Large intestine (tissue), 3 donors: ENCODE measurements at regions not wholly inside any gene's neighbourhood (a gene's known extent, or its start where the extent isn't known, plus 50 kb on each side); places are given as distances from the start of the nearest gene placed in this dataset.

ENCODE experiments used
- DNase-seq, 2 donors: peaks; one replicate each; pipeline versions ENCODE4 v3.0.0 to v3.0.0-alpha.2; 2013
- H3K27ac ChIP-seq: one replicate; pipeline ENCODE4 v1.5.1; 2013; ENCODE audit warnings: low read length
- H3K27me3 ChIP-seq: 2 replicates; pipeline ENCODE4 v1.6.1; 2013; ENCODE audit warnings: low read length; ENCODE audit not compliant: control insufficient read depth, insufficient read depth
- H3K36me3 ChIP-seq: 2 replicates; pipeline ENCODE4 v1.6.1; 2013; ENCODE audit warnings: low read length; ENCODE audit not compliant: control insufficient read depth, insufficient read depth
- H3K4me1 ChIP-seq: one replicate; pipeline ENCODE4 v1.6.1; 2013; ENCODE audit warnings: low read length; ENCODE audit not compliant: control insufficient read depth, insufficient read depth
- H3K4me3 ChIP-seq: one replicate; pipeline ENCODE4 v1.5.1; 2013; ENCODE audit warnings: low read length
- H3K9me3 ChIP-seq: one replicate; pipeline ENCODE4 v1.6.1; 2013; ENCODE audit warnings: mild to moderate bottlenecking, low read depth, low read length, moderate library complexity; ENCODE audit not compliant: control insufficient read depth
- WGBS: methylation state at CpG from one replicate; pipeline ENCODE4 v1.1.5; 2013; ENCODE audit warnings: low lambda C conversion rate; ENCODE audit not compliant: insufficient coverage; 5-methylcytosine and 5-hydroxymethylcytosine counted together

- Histone ChIP-seq H3K4me3 (no peak overlapping the region), H3K27ac (no peak overlapping the region), H3K27me3 (no peaks in the 10 kb centered on the region), H3K4me1 (no peaks in the 10 kb centered on the region), H3K36me3 (no peaks in the 10 kb centered on the region), H3K9me3 (no peaks in the 10 kb centered on the region)
- 67% methylated on average over 1 of the region's 2 CpGs for WGBS
- no peak for DNase-seq
These were observed 312.0 kb downstream of the TLE1 start for GRCh38 chr9:81377320-81377719.

GRCh38 chr9:81375187-81376100, 313.9 kb downstream of the TLE1 start:
- no peaks in the 10 kb centered on the region for H3K9me3 ChIP-seq
- H3K36me3 ChIP-seq, result no peaks in the 10 kb centered on the region
- no peak overlapping the region for H3K27ac ChIP-seq
- H3K27me3 ChIP-seq, result no peaks in the 10 kb centered on the region
- WGBS, result no CpG with 5 or more reads among the region's 10 CpGs
- H3K4me1 ChIP-seq, result no peaks in the 10 kb centered on the region
- DNase-seq, result no peak
- H3K4me3 ChIP-seq, result no peak overlapping the region

DNA sequence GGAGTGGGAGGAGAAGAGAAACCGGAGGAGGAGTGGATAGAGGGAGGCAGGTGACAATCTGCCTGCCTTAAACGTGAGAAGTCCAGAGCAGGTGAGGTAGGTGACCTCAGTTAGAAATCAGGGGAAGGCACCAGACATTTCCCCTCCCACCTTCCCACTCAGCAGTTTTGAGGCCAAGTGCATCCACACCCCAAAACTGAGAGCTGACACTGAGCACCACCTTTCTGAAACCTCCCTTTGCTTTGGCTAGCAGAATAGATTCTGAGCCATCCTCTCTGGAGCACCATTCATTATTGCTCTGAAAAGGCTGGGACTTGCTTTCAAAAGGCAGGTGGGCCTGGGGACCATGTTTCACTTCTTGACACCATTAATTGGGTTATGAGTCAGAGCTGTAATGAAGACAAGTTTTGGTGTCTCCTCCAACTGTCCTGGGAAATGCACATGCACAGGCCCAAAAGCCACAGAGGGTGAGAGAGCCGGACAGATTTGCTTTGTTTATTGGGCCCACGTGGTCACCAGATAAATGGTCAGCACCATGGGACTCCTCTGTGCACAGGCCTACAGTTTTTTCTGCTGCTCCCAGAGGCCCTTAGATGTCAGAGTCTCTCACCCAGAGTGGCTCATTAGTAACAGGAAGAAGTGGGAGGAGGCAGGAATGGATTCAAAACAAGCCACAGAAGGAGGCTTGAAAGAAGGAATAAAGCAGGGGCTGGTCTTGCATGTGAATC, 314.7 kb downstream of the TLE1 start:
- Histone ChIP-seq H3K36me3 (no peaks in the 10 kb centered on the region), H3K27ac (no peak overlapping the region), H3K9me3 (no peaks in the 10 kb centered on the region), H3K4me3 (no peak overlapping the region), H3K4me1 (no peaks in the 10 kb centered on the region), H3K27me3 (no peaks in the 10 kb centered on the region)
- DNase-seq, result no peak
- WGBS, result no CpG with 5 or more reads among the region's 4 CpGs

DNA sequence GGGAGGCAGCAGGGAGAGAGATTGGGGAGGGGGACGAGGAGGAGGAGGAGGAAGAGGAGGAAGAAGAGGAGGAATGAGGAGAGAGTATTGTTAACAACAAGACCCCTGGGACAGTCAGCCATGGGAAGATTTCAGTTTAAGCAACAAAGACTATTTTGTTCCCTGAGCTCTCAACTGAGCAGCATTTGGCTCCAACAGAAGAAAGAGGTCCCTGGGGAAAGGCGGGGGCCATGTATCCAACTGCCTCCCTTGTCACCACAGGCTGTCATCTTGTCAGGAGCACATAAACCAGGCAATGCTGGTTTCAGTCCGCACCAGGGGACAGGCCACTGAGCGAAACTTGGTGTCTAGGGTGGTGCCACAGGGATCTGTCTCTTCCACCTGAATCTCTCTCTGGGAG, 316.1 kb downstream of the TLE1 start:
- H3K4me1 ChIP-seq, result no peaks in the 10 kb centered on the region
- no peaks in the 10 kb centered on the region for H3K36me3 ChIP-seq
- H3K27ac ChIP-seq, result no peak overlapping the region
- 88% methylated on average over 1 of the region's 4 CpGs for WGBS
- no peak overlapping the region for H3K4me3 ChIP-seq
- H3K27me3 ChIP-seq, result no peaks in the 10 kb centered on the region
- no peak for DNase-seq
- H3K9me3 ChIP-seq, result no peaks in the 10 kb centered on the region

DNA sequence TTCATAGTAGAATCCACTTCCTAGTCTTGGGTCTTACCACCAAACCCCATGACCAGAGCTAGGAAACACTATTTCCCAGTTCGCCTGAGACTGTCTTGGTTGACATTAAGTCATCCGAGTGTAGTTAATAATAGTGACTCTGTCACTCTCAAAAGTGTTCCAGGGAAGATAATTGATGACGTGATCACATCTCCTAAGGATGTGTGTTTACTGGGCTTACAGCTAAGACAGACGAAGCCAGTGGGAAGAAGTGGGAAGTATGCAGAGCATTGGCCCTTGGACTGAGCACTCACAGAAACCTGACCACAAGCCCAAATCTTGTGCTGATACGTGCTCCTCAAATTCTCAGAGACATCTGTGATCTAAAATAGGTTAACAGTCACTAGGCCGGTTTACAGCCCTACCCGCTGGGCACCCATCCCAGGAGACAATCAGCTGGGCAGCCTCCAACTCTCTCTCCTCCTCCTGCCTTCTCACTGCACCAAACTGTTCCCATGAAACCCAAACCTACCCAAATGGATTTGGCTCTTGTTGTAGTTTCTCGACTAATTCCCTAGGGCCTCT, 316.6 kb downstream of the TLE1 start:
- Histone ChIP-seq H3K27me3 (no peaks in the 10 kb centered on the region), H3K4me3 (no peak overlapping the region), H3K27ac (no peak overlapping the region), H3K9me3 (no peaks in the 10 kb centered on the region), H3K36me3 (no peaks in the 10 kb centered on the region), H3K4me1 (no peaks in the 10 kb centered on the region)
- WGBS, result 93% methylated on average over 3 of the region's 8 CpGs
- no peak for DNase-seq

DNA sequence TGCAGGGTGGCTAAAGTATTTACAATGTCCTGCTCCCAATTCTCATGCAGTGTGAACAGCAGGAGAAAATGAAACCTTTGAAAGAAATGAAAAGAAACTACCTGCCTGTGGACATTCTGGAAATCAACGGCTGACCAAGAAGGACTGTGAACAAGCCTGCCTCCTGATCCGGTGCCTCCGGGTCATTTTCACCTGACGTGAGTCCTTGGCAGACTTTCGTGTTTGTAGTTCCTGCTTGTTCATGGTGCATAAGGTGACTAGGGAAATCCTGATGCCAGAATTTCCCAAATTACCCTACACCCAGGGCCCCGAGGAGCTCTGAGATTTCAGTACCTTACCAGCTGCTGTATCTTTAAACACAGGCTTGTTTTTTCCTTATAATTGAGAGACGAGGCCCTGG, 317.5 kb downstream of the TLE1 start:
- Histone ChIP-seq H3K27ac (no peak overlapping the region), H3K36me3 (no peaks in the 10 kb centered on the region), H3K9me3 (no peaks in the 10 kb centered on the region), H3K4me3 (no peak overlapping the region), H3K4me1 (no peaks in the 10 kb centered on the region), H3K27me3 (no peaks in the 10 kb centered on the region)
- DNase-seq, result no peak
- WGBS, result 80% methylated on average over 1 of the region's 7 CpGs

- no CpG with 5 or more reads among the region's 7 CpGs for WGBS
- Histone ChIP-seq H3K4me1 (no peaks in the 10 kb centered on the region), H3K9me3 (no peaks in the 10 kb centered on the region), H3K36me3 (no peaks in the 10 kb centered on the region), H3K27ac (no peak overlapping the region), H3K27me3 (no peaks in the 10 kb centered on the region), H3K4me3 (no peak overlapping the region)
- no peak for DNase-seq
These were observed 318.7 kb downstream of the TLE1 start for GRCh38 chr9:81370650-81371049.

DNA sequence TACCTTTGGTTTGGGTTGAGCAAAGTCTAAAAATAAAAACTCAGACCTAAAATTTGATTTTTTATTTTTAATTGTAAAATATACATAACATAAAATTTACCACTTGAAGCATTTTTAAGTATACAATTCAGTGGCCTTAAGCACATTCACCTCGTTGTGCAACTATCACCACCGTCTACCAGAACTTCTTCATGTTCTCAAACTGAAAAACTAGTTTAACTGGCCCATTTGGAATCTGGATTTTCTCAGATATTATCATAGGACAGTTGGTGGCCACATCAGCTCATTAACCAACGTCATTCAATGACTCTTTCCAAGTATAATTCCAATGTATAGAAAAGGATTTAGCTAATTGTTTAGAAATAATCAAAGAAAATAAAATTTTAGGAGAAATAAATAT, 319.3 kb downstream of the TLE1 start:
- Histone ChIP-seq H3K27me3 (no peaks in the 10 kb centered on the region), H3K4me1 (no peaks in the 10 kb centered on the region), H3K27ac (no peak overlapping the region), H3K9me3 (no peaks in the 10 kb centered on the region), H3K36me3 (no peaks in the 10 kb centered on the region), H3K4me3 (no peak overlapping the region)
- no peak for DNase-seq
- 86% methylated on average over 1 of the region's 3 CpGs for WGBS

DNA sequence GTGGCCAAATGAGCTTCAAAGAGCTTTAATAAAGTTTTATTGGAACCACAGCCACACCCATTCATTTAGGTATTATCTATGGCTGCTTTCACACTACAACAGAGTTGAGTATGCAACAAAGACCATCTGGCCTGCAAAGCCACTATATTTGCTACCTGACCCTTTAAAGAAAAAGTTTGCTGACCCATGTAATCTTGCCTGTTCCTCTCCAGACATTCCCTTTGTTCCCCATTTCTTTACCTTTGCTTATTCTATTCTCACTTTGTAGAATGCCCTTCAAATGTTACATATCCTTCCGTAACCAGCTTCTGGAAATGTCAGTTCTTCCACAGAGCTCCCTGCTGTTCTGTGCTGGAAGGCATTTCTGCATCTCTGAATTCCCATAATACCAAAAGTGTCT, 320.2 kb downstream of the TLE1 start:
- no CpG with 5 or more reads among the region's 1 CpG for WGBS

GRCh38 chr9:81363916-81364480, 325.3 kb downstream of the TLE1 start:
- Histone ChIP-seq H3K4me3 (no peak overlapping the region), H3K4me1 (no peaks in the 10 kb centered on the region), H3K27ac (no peak overlapping the region), H3K9me3 (no peaks in the 10 kb centered on the region), H3K36me3 (no peaks in the 10 kb centered on the region), H3K27me3 (no peaks in the 10 kb centered on the region)
- DNase-seq, result no peak
- WGBS, result no CpG with 5 or more reads among the region's 6 CpGs

More for the DNA sequence above, 320.2 kb downstream of the TLE1 start:
- H3K27me3 ChIP-seq, result no peaks in the 10 kb centered on the region
- no peaks in the 10 kb centered on the region for H3K36me3 ChIP-seq
- no peaks in the 10 kb centered on the region for H3K9me3 ChIP-seq
- H3K4me1 ChIP-seq, result no peaks in the 10 kb centered on the region
- H3K4me3 ChIP-seq, result no peak overlapping the region
- no peak for DNase-seq
- H3K27ac ChIP-seq, result no peak overlapping the region
